Activated T-cell treated with anti-CD3 and anti-CD28 coated beads for 4 hours (primary cell): ENCODE measurements at regions not wholly inside any gene's neighbourhood (a gene's known extent, or its start where the extent isn't known, plus 50 kb on each side); places are given as distances from the start of the nearest gene placed in this dataset.
"Not testable (repeated sequence)": the region's sequence is repeated elsewhere in the genome, so short reads cannot be mapped to it uniquely, and the experiment has no call there.

Experiments
- DNase-seq: peaks from one replicate; pipeline ENCODE4 v3.0.0-alpha.2; 2020

GRCh38 chr6:164097056-164097455 lies 682.5 kb downstream of the QKI start:
- no peak for DNase-seq

GRCh38 chr6:164095056-164095455 lies 680.5 kb downstream of the QKI start:
- DNase-seq = no peak

GRCh38 chr6:164087870-164088269 lies 673.4 kb downstream of the QKI start:
- no peak for DNase-seq

- no peak for DNase-seq
These were observed 672.7 kb downstream of the QKI start for GRCh38 chr6:164087211-164087610.

GRCh38 chr6:164086076-164086887 lies 671.8 kb downstream of the QKI start:
- DNase-seq = no peak

- DNase-seq = no peak
These were observed 670.9 kb downstream of the QKI start for GRCh38 chr6:164085091-164086075.

- no peak for DNase-seq
These were observed 664.7 kb downstream of the QKI start for GRCh38 chr6:164079275-164079600.

GRCh38 chr6:164078532-164079274 lies 664.2 kb downstream of the QKI start:
- no peak for DNase-seq

GRCh38 chr6:164076818-164077532 lies 662.5 kb downstream of the QKI start:
- not testable (repeated sequence) for DNase-seq

GRCh38 chr6:164075981-164076615 lies 661.6 kb downstream of the QKI start:
- DNase-seq = no peak

- DNase-seq = no peak
These were observed 657.7 kb downstream of the QKI start for GRCh38 chr6:164072240-164072666.

GRCh38 chr6:164069350-164069990 lies 655.0 kb downstream of the QKI start:
- no peak for DNase-seq

GRCh38 chr6:164068527-164068926 lies 654.0 kb downstream of the QKI start:
- DNase-seq = no peak

GRCh38 chr6:164066766-164067165 lies 652.2 kb downstream of the QKI start:
- no peak for DNase-seq

- DNase-seq = no peak
These were observed 651.8 kb downstream of the QKI start for GRCh38 chr6:164066335-164066734.

- DNase-seq = no peak
These were observed 648.8 kb downstream of the QKI start for GRCh38 chr6:164063346-164063745.

- DNase-seq = no peak
These were observed 648.4 kb downstream of the QKI start for GRCh38 chr6:164062872-164063271.

- DNase-seq = no peak
These were observed 643.4 kb downstream of the QKI start for GRCh38 chr6:164057876-164058275.

- DNase-seq = no peak
These were observed 636.9 kb downstream of the QKI start for GRCh38 chr6:164051427-164051826.

- DNase-seq = no peak
These were observed 635.0 kb downstream of the QKI start for GRCh38 chr6:164049517-164049988.

GRCh38 chr6:164048840-164049516 lies 634.5 kb downstream of the QKI start:
- DNase-seq = no peak
